Nephron progenitor cell (in vitro differentiated cells): ENCODE measurements at regions not wholly inside any gene's neighbourhood (a gene's known extent, or its start where the extent isn't known, plus 50 kb on each side); places are given as distances from the start of the nearest gene placed in this dataset.
A peak's percentile ranks its signal among the peaks of the same experiment; 100 is the strongest.

Experiments used
- DNase-seq: peaks from one replicate; pipeline ENCODE4 v3.0.0; 2021
- H3K27ac Mint-ChIP-seq: 2 replicates; pipeline ENCODE4 v1.8.0; 2021; ENCODE audit warnings: mild to moderate bottlenecking, moderate library complexity, mixed read lengths
- H3K27me3 Mint-ChIP-seq: 2 replicates; pipeline ENCODE4 v1.8.0; 2021; ENCODE audit warnings: mild to moderate bottlenecking, low read depth, mixed read lengths; ENCODE audit not compliant: poor library complexity
- H3K36me3 Mint-ChIP-seq: 2 replicates; pipeline ENCODE4 v1.8.0; 2021; ENCODE audit warnings: low read depth, mixed read lengths
- H3K4me1 Mint-ChIP-seq: 2 replicates; pipeline ENCODE4 v1.8.0; 2021; ENCODE audit warnings: mixed read lengths
- H3K4me3 Mint-ChIP-seq: 2 replicates; pipeline ENCODE4 v1.8.0; 2021; ENCODE audit warnings: mild to moderate bottlenecking, moderate library complexity, mixed read lengths
- H3K9me3 Mint-ChIP-seq: 2 replicates; pipeline ENCODE4 v1.8.0; 2021; ENCODE audit warnings: mild to moderate bottlenecking, moderate library complexity, mixed read lengths
- CTCF ChIP-seq: fragments of 200-600 bp; sonication (generic); IDR thresholded peaks from 2 replicates; pipeline ENCODE4 v1.5.0; 2021; ENCODE audit warnings: antibody characterized with exemption

GRCh38 chr5:141780952-141781781 lies 97.0 kb downstream of the PCDH1 start:
- no peak for TF ChIP-seq CTCF
- Mint-ChIP-seq H3K36me3 (no peaks in the 10 kb centered on the region), H3K27ac (no peak overlapping the region), H3K4me3 (no peak overlapping the region), H3K9me3 (no peaks in the 10 kb centered on the region), H3K4me1 (peaks cover 73% of the 10 kb centered on the region), H3K27me3 (peaks cover 9% of the 10 kb centered on the region)
- no peak for DNase-seq

- no peak for TF ChIP-seq CTCF
- Mint-ChIP-seq H3K27ac (peak overlapping the region; percentile 93), H3K4me1 (peaks cover 73% of the 10 kb centered on the region), H3K36me3 (no peaks in the 10 kb centered on the region), H3K4me3 (no peak overlapping the region), H3K9me3 (no peaks in the 10 kb centered on the region), H3K27me3 (peaks cover 9% of the 10 kb centered on the region)
- no peak for DNase-seq
These were observed 97.8 kb downstream of the PCDH1 start for GRCh38 chr5:141780240-141780951.

GRCh38 chr5:141779503-141779973 lies 97.5 kb upstream of the ARAP3 start:
- peak overlapping the region; percentile 16 for H3K27ac Mint-ChIP-seq
- H3K27me3 Mint-ChIP-seq, result peaks cover 9% of the 10 kb centered on the region
- H3K4me1 Mint-ChIP-seq, result peaks cover 74% of the 10 kb centered on the region
- no peaks in the 10 kb centered on the region for H3K9me3 Mint-ChIP-seq
- no peak overlapping the region for H3K4me3 Mint-ChIP-seq
- peak; percentile 34 for DNase-seq
- no peaks in the 10 kb centered on the region for H3K36me3 Mint-ChIP-seq
- TF ChIP-seq CTCF, result no peak

- H3K4me3 Mint-ChIP-seq, result peak overlapping the region; percentile 8
- peak overlapping the region; percentile 98 for H3K27ac Mint-ChIP-seq
- no peaks in the 10 kb centered on the region for H3K9me3 Mint-ChIP-seq
- TF ChIP-seq CTCF, result no peak
- peaks cover 9% of the 10 kb centered on the region for H3K27me3 Mint-ChIP-seq
- DNase-seq, result no peak
- H3K4me1 Mint-ChIP-seq, result peaks cover 65% of the 10 kb centered on the region
- H3K36me3 Mint-ChIP-seq, result no peaks in the 10 kb centered on the region
These were observed 96.7 kb upstream of the ARAP3 start for GRCh38 chr5:141778683-141779082.

GRCh38 chr5:141778206-141778605 lies 96.2 kb upstream of the ARAP3 start:
- Mint-ChIP-seq H3K36me3 (no peaks in the 10 kb centered on the region), H3K9me3 (no peaks in the 10 kb centered on the region), H3K27me3 (peaks cover 9% of the 10 kb centered on the region), H3K27ac (peak overlapping the region; percentile 98), H3K4me1 (peaks cover 61% of the 10 kb centered on the region), H3K4me3 (no peak overlapping the region)
- peak; percentile 79 for DNase-seq
- TF ChIP-seq CTCF, result no peak
